Large intestine (tissue), 3 donors: ENCODE measurements at regions not wholly inside any gene's neighbourhood (a gene's known extent, or its start where the extent isn't known, plus 50 kb on each side); places are given as distances from the start of the nearest gene placed in this dataset.

Experiments used
- DNase-seq, 2 donors: peaks; one replicate each; pipeline versions ENCODE4 v3.0.0 to v3.0.0-alpha.2; 2013
- H3K27ac ChIP-seq: one replicate; pipeline ENCODE4 v1.5.1; 2013; ENCODE audit warnings: low read length
- H3K27me3 ChIP-seq: 2 replicates; pipeline ENCODE4 v1.6.1; 2013; ENCODE audit warnings: low read length; ENCODE audit not compliant: control insufficient read depth, insufficient read depth
- H3K36me3 ChIP-seq: 2 replicates; pipeline ENCODE4 v1.6.1; 2013; ENCODE audit warnings: low read length; ENCODE audit not compliant: control insufficient read depth, insufficient read depth
- H3K4me1 ChIP-seq: one replicate; pipeline ENCODE4 v1.6.1; 2013; ENCODE audit warnings: low read length; ENCODE audit not compliant: control insufficient read depth, insufficient read depth
- H3K4me3 ChIP-seq: one replicate; pipeline ENCODE4 v1.5.1; 2013; ENCODE audit warnings: low read length
- H3K9me3 ChIP-seq: one replicate; pipeline ENCODE4 v1.6.1; 2013; ENCODE audit warnings: mild to moderate bottlenecking, low read depth, low read length, moderate library complexity; ENCODE audit not compliant: control insufficient read depth
- WGBS: methylation state at CpG from one replicate; pipeline ENCODE4 v1.1.5; 2013; ENCODE audit warnings: low lambda C conversion rate; ENCODE audit not compliant: insufficient coverage; 5-methylcytosine and 5-hydroxymethylcytosine counted together

DNA sequence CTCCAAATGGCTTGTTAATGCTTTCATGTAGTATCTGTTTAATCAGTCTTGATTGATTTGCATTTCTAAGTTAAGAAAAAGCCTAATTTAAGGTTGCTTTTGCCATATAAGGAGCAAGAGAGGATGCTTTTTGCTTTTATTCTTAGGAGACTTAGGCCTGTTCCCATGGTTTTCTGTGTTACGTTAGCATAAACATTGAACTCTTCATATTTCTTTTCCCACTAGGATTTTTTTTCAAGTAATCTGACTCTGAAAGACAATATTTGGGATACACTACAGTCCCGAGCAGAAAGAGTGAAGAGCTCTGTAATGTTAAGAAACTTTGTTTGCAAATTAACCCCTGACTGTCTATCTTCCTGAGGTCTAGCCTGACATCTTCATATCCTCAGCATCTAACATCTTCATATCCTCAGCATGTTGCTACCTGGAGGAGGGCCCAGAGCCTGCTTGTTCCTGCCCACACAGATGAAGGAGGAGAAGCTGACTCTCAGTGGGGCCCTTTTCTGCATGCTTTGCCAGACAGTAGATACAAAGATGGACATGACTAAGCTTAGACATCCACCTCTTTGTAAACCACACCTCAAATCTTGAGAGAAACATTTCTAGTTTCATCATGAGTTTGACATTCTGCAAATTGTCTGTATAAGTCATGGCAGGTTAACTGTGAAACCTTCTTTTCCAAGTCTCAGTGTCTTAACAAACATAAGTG, 86.2 kb upstream of the COL6A5 start:
- H3K27ac ChIP-seq: no peak overlapping the region
- no CpG with 5 or more reads among the region's 2 CpGs for WGBS

DNA sequence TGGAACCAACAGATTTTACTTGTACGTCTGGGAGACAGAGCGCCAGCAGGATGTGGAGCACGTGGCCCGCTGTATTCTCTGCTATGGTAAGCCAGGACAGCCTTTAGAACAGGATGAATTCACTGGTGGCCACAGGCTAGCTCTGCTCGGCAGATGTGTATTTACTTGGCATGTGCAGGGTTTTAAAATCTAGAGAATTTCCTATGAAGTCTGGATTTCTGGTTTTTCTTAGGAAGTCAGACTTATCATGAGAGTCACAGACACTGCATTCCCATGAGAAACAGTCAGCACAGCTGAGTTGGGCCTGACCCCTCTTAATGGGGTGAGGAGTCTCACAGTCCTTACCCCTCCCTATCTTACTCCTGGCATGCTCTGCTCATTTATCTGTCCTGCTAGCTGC, 84.6 kb upstream of the COL6A5 start:
- peaks cover 3% of the 10 kb centered on the region for H3K9me3 ChIP-seq
- no peaks in the 10 kb centered on the region for H3K27me3 ChIP-seq
- DNase-seq: no peak
- no peaks in the 10 kb centered on the region for H3K36me3 ChIP-seq
- no peak overlapping the region for H3K27ac ChIP-seq
- no peak overlapping the region for H3K4me3 ChIP-seq
- no CpG with 5 or more reads among the region's 5 CpGs for WGBS
- no peaks in the 10 kb centered on the region for H3K4me1 ChIP-seq

More for the DNA sequence above, 86.2 kb upstream of the COL6A5 start:
- Histone ChIP-seq H3K4me1 (no peaks in the 10 kb centered on the region), H3K4me3 (no peak overlapping the region), H3K9me3 (peaks cover 3% of the 10 kb centered on the region), H3K27me3 (no peaks in the 10 kb centered on the region), H3K36me3 (no peaks in the 10 kb centered on the region)
- no peak for DNase-seq

DNA sequence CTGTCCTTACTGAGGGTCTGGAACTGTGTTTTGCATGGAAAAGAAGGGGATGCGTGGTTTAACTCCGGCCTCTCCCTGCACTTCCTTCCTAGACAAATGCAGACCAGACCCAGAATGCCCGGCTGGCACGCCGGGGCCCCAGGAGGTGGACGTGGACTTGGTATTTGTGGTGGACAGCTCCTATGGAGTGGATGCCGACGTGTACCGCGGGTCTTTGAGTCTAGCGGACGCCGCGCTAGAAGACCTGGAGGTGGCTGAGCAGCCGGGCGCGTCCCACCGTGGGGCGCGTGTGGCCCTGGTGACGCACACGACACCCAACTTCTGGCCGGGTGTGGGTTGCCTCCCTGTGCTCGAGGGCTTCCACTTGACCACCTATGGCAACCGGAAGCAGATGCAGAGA, 81.8 kb upstream of the COL6A5 start:
- no peaks in the 10 kb centered on the region for H3K4me1 ChIP-seq
- peaks cover 3% of the 10 kb centered on the region for H3K9me3 ChIP-seq
- WGBS: no CpG with 5 or more reads among the region's 25 CpGs
- no peak overlapping the region for H3K27ac ChIP-seq
- H3K36me3 ChIP-seq: no peaks in the 10 kb centered on the region
- no peaks in the 10 kb centered on the region for H3K27me3 ChIP-seq
- no peak for DNase-seq
- H3K4me3 ChIP-seq: no peak overlapping the region

DNA sequence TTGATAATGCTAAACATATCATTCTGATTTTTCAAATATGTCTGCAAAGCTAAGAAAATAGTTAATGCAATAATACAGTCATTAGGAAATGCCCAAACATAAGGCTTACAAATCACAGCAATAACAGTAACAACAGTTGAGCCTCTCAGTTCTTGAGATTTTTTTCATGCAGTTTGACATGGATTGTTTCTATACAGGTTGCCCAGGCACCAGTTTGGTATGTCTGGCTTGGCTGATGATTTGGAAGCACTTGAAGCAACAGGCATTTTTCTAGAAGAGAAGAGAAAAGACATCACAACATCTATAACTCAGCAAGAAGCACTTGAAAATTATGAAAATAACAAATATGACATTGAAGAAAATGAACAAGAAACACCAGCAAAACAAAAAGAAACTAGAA, 78.7 kb upstream of the COL6A5 start:
- Histone ChIP-seq H3K4me1 (no peaks in the 10 kb centered on the region), H3K27me3 (no peaks in the 10 kb centered on the region), H3K9me3 (peaks cover 3% of the 10 kb centered on the region), H3K4me3 (no peak overlapping the region), H3K27ac (no peak overlapping the region), H3K36me3 (no peaks in the 10 kb centered on the region)
- no peak for DNase-seq

- no peaks in the 10 kb centered on the region for H3K4me1 ChIP-seq
- peaks cover 2% of the 10 kb centered on the region for H3K27me3 ChIP-seq
- WGBS: no CpG with 5 or more reads among the region's 8 CpGs
- H3K27ac ChIP-seq: no peak overlapping the region
- DNase-seq: peak; percentile 23 to 38
- no peak overlapping the region for H3K4me3 ChIP-seq
- H3K9me3 ChIP-seq: no peaks in the 10 kb centered on the region
- no peaks in the 10 kb centered on the region for H3K36me3 ChIP-seq
These were observed 69.2 kb upstream of the COL6A5 start for GRCh38 chr3:130276203-130276803.

- DNase-seq: no peak
- Histone ChIP-seq H3K36me3 (no peaks in the 10 kb centered on the region), H3K4me3 (no peak overlapping the region), H3K27me3 (no peaks in the 10 kb centered on the region), H3K4me1 (no peaks in the 10 kb centered on the region), H3K9me3 (no peaks in the 10 kb centered on the region), H3K27ac (no peak overlapping the region)
- WGBS: no CpG with 5 or more reads among the region's 1 CpG
These were observed 56.8 kb upstream of the COL6A5 start for GRCh38 chr3:130288670-130289069.

DNA sequence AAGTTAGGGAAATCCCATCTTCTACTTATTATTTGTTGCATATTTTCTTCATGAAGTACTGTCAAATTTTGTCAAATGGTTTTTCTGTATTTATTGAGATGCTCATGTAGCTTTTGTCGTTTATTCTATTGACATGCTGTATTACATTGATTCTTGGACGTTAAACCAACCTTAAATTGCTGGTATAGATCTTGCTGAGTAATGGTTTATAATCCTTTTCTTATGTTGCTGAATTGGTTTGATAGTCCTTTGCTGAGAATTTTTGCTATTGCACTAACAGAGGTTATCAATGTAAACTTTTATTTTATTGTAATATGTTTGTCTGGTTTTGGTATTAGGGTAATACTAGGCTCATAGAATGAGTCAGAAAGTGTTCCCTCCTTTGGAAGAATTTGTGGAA, 54.3 kb upstream of the COL6A5 start:
- no peak overlapping the region for H3K27ac ChIP-seq
- no peaks in the 10 kb centered on the region for H3K4me1 ChIP-seq
- no peaks in the 10 kb centered on the region for H3K27me3 ChIP-seq
- H3K9me3 ChIP-seq: no peaks in the 10 kb centered on the region
- H3K4me3 ChIP-seq: no peak overlapping the region
- H3K36me3 ChIP-seq: no peaks in the 10 kb centered on the region
- DNase-seq: no peak
- WGBS: 100% methylated on average over 1 of the region's 2 CpGs

- Histone ChIP-seq H3K27me3 (no peaks in the 10 kb centered on the region), H3K36me3 (no peaks in the 10 kb centered on the region), H3K4me3 (no peak overlapping the region), H3K27ac (no peak overlapping the region), H3K9me3 (no peaks in the 10 kb centered on the region), H3K4me1 (no peaks in the 10 kb centered on the region)
- DNase-seq: no peak
These were observed 52.2 kb upstream of the COL6A5 start for GRCh38 chr3:130293247-130293646.
